SIG-M5 treated with dmso at 0.1 percent for 504 hours (cell line): ENCODE measurements at regions not wholly inside any gene's neighbourhood (a gene's known extent, or its start where the extent isn't known, plus 50 kb on each side); places are given as distances from the start of the nearest gene placed in this dataset.
A peak's percentile ranks its signal among the peaks of the same experiment; 100 is the strongest.
"Not testable (repeated sequence)": the region's sequence is repeated elsewhere in the genome, so short reads cannot be mapped to it uniquely, and the experiment has no call there.

ENCODE experiments used
- DNase-seq: peaks from one replicate; lab custom pipeline; 2025; ENCODE audit not compliant: unreplicated experiment; lab: John Stamatoyannopoulos, UW

- no peak for DNase-seq
Measured at GRCh38 chr6:92647630-92648029, 771.7 kb downstream of the EPHA7 start.

- not testable (repeated sequence) for DNase-seq
Measured at GRCh38 chr6:92644104-92644791, 775.1 kb downstream of the EPHA7 start.

- DNase-seq: no peak
Measured at GRCh38 chr6:92635553-92636153, 783.7 kb downstream of the EPHA7 start.

- DNase-seq: no peak
Measured at GRCh38 chr6:92634561-92634960, 784.8 kb downstream of the EPHA7 start.

GRCh38 chr6:92623431-92623830, 795.9 kb downstream of the EPHA7 start:
- no peak for DNase-seq

- no peak for DNase-seq
Measured at GRCh38 chr6:92617721-92618120, 801.6 kb downstream of the EPHA7 start.

- no peak for DNase-seq
Measured at GRCh38 chr6:92608751-92609150, 810.6 kb downstream of the EPHA7 start.

- no peak for DNase-seq
Measured at GRCh38 chr6:92593201-92593600, 826.2 kb downstream of the EPHA7 start.

- DNase-seq: no peak
Measured at GRCh38 chr6:92589996-92590395, 829.4 kb downstream of the EPHA7 start.

- DNase-seq: no peak
Measured at GRCh38 chr6:92588148-92588547, 831.2 kb downstream of the EPHA7 start.

- no peak for DNase-seq
Measured at GRCh38 chr6:92587525-92587924, 831.8 kb downstream of the EPHA7 start.

GRCh38 chr6:92586236-92586977, 833.0 kb downstream of the EPHA7 start:
- no peak for DNase-seq

- no peak for DNase-seq
Measured at GRCh38 chr6:92582211-92582610, 837.1 kb downstream of the EPHA7 start.

- no peak for DNase-seq
Measured at GRCh38 chr6:92577077-92577719, 842.2 kb downstream of the EPHA7 start.

- no peak for DNase-seq
Measured at GRCh38 chr6:92568541-92568940, 850.8 kb downstream of the EPHA7 start.

- no peak for DNase-seq
Measured at GRCh38 chr6:92566632-92567031, 852.7 kb downstream of the EPHA7 start.

- DNase-seq: no peak
Measured at GRCh38 chr6:92564376-92564775, 855.0 kb downstream of the EPHA7 start.

GRCh38 chr6:92559611-92560010, 859.7 kb downstream of the EPHA7 start:
- DNase-seq: peak; percentile 2

GRCh38 chr6:92559003-92559402, 860.4 kb downstream of the EPHA7 start:
- DNase-seq: no peak

GRCh38 chr6:92550501-92550900, 868.9 kb downstream of the EPHA7 start:
- DNase-seq: no peak

- DNase-seq: no peak
Measured at GRCh38 chr6:92545861-92546260, 873.5 kb downstream of the EPHA7 start.
